ENCODE measurements at regions not wholly inside any gene's neighbourhood (a gene's known extent, or its start where the extent isn't known, plus 50 kb on each side); places are given as distances from the start of the nearest gene placed in this dataset.

GRCh38 chr13:48146122-48146521, 51.2 kb upstream of the MED4 start:
- DNase-seq = no peak

Data from anterior cingulate cortex (tissue), 58 donors.